ENCODE measurements at regions not wholly inside any gene's neighbourhood (a gene's known extent, or its start where the extent isn't known, plus 50 kb on each side); places are given as distances from the start of the nearest gene placed in this dataset.

- TF ChIP-seq MAX (CRISPR knock-in tag; IDR thresholded peaks at IDR 0.05) (no peak), ZNF671 (CRISPR knock-in tag; IDR thresholded peaks at IDR 0.05) (no peak)
Measured at GRCh38 chr3:94232921-94233320, 170.1 kb downstream of the NSUN3 start (continued).

DNA sequence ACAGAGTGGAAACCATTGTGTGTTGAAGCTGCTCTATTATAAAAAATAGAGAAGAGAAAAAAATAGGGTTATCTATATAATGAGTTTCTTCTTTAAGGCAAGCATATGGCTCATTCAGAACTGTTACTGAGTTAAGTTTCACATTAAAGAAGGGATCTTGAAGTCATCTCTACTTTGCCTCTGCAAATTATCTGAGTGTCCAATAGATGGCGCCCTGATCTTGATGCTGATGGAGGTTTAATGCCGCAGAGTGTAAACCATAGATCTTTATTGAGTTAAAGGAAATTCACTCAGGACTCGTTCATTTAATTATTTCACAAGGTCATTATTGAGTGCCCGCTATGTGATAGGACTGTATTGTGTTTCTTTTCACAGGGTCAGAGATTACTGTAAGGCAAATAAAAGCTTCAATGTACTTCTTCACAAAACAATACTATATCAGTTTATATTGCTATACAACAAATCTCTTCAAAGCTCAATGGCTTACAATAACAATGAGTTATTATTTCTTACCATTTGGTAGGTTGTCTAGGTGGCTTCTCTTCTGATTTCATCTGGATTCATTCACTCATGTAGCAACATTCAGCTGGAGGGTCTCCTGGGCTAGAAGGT lies 171.4 kb downstream of the NSUN3 start:
- CTCF ChIA-PET, result interaction anchor here (0.8 to 1.5 kb wide), 3 partner anchors 13 to 26 kb away, joined by 3 to 11 read pairs (median 3); no protein-coding TSS in a partner anchor
- ATAC-seq, result peak; percentile 76
- H3K4me1 Mint-ChIP-seq, result no peaks in the 10 kb centered on the region

DNA sequence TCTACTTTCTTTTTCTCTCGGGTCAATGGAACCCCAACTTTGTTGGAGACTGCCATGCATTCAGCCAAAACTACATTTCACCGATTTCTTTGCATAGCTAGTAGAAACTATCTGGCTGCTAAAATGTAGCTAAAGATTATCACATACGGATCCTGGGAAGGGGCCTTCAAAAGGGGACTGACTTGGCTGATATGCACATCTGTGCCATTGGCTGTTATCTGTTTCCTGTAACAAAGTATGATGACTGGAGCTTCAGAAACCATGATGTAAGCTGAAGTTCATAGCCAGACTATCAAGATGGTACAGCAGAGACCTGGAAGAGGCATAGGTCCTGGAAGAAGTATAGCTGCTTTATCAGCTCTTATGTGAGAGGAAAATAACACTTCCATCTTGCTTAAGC lies 179.1 kb downstream of the NSUN3 start:
- H3K36me3 Mint-ChIP-seq, result peaks cover 4% of the 10 kb centered on the region; the same call in 1 of the 2 replicates
- no peak overlapping the region for H3K27ac Mint-ChIP-seq
- TF ChIP-seq PREB (CRISPR knock-in tag; IDR thresholded peaks at IDR 0.05; ENCODE audit: borderline replicate concordance) (no peak), E2F5 (CRISPR knock-in tag; IDR thresholded peaks at IDR 0.05) (no peak)
- H3K4me3 Mint-ChIP-seq, result no peak overlapping the region
- H3K27me3 Mint-ChIP-seq (ENCODE audit: low read depth), result no peaks in the 10 kb centered on the region
- CTCF ChIA-PET, result no interaction called here
- POLR2A ChIA-PET, result no interaction called here
- DNase-seq (ENCODE audit: low spot score) (no peak), ATAC-seq (no peak)
- H3K9me3 Mint-ChIP-seq, result peaks cover 7% of the 10 kb centered on the region
- H3K4me1 Mint-ChIP-seq, result peaks cover 21% of the 10 kb centered on the region

More for the DNA sequence above, 171.4 kb downstream of the NSUN3 start:
- H3K27ac Mint-ChIP-seq, result no peak overlapping the region
- no peak overlapping the region for H3K4me3 Mint-ChIP-seq
- peak; percentile 14 for DNase-seq (ENCODE audit: low spot score)
- TF ChIP-seq CTCF (IDR thresholded peaks at IDR 0.05) (peak; percentile 38; the same call in 1 of the 2 replicates), ATF1 (CRISPR knock-in tag; IDR thresholded peaks at IDR 0.05) (no peak), ZNF232 (CRISPR knock-in tag; IDR thresholded peaks at IDR 0.05) (no peak)
- POLR2A ChIA-PET, result no interaction called here
- H3K36me3 Mint-ChIP-seq, result 0 out of 2 replicates have a peak, but pooled peaks cover 3% of the 10 kb centered on the region
- H3K27me3 Mint-ChIP-seq (ENCODE audit: low read depth), result no peaks in the 10 kb centered on the region
- H3K9me3 Mint-ChIP-seq, result peaks cover 10% of the 10 kb centered on the region

- POLR2A ChIA-PET, result no interaction called here
- Mint-ChIP-seq H3K4me1 (peaks cover 40% of the 10 kb centered on the region), H3K36me3 (no peaks in the 10 kb centered on the region), H3K9me3 (no peaks in the 10 kb centered on the region), H3K27me3 (ENCODE audit: low read depth) (no peaks in the 10 kb centered on the region), H3K27ac (peak overlapping the region; percentile 52; the same call in 1 of the 2 replicates), H3K4me3 (no peak overlapping the region)
- CTCF ChIA-PET, result no interaction called here
- no peak for TF ChIP-seq FOXK1 (CRISPR knock-in tag; IDR thresholded peaks at IDR 0.05)
- no peak for TF ChIP-seq AR (CRISPR knock-in tag; IDR thresholded peaks at IDR 0.05)
- TF ChIP-seq E2F1 (CRISPR knock-in tag; IDR thresholded peaks at IDR 0.05), result no peak
- TF ChIP-seq ZNF219 (CRISPR knock-in tag; IDR thresholded peaks at IDR 0.05; ENCODE audit: borderline replicate concordance), result no peak
- no peak for TF ChIP-seq NFYB (CRISPR knock-in tag; conservative IDR thresholded peaks at IDR 0.05; ENCODE audit: low read depth)
- no peak for TF ChIP-seq TEAD1 (CRISPR knock-in tag; IDR thresholded peaks at IDR 0.05)
- no peak for TF ChIP-seq JUN (CRISPR knock-in tag; IDR thresholded peaks at IDR 0.05)
- TF ChIP-seq, protein P1, sequence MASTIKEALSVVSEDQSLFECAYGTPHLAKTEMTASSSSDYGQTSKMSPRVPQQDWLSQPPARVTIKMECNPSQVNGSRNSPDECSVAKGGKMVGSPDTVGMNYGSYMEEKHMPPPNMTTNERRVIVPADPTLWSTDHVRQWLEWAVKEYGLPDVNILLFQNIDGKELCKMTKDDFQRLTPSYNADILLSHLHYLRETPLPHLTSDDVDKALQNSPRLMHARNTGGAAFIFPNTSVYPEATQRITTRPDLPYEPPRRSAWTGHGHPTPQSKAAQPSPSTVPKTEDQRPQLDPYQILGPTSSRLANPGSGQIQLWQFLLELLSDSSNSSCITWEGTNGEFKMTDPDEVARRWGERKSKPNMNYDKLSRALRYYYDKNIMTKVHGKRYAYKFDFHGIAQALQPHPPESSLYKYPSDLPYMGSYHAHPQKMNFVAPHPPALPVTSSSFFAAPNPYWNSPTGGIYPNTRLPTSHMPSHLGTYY (CRISPR knock-in tag; IDR thresholded peaks at IDR 0.05), result no peak
- TF ChIP-seq ZNF232 (CRISPR knock-in tag; IDR thresholded peaks at IDR 0.05), result no peak
- no peak for TF ChIP-seq CREB1 (CRISPR knock-in tag; IDR thresholded peaks at IDR 0.05)
- no peak for TF ChIP-seq KAT7 (CRISPR knock-in tag; IDR thresholded peaks at IDR 0.05; ENCODE audit: borderline replicate concordance)
- ATAC-seq (no peak), DNase-seq (ENCODE audit: low spot score) (no peak)
Measured at GRCh38 chr3:94246171-94246570, 183.3 kb downstream of the NSUN3 start.

Data from WTC11 (cell line).